ENCODE measurements at regions not wholly inside any gene's neighbourhood (a gene's known extent, or its start where the extent isn't known, plus 50 kb on each side); places are given as distances from the start of the nearest gene placed in this dataset.

GRCh38 chr3:168443965-168444364, 348.2 kb upstream of the GOLIM4 start:
- no peak for DNase-seq (ENCODE audit: low spot score)
- no peak for TF ChIP-seq CTCF (IDR thresholded peaks at IDR 0.05)
- no peak overlapping the region for H3K4me3 ChIP-seq
- H3K27ac ChIP-seq, result no peak overlapping the region

DNA sequence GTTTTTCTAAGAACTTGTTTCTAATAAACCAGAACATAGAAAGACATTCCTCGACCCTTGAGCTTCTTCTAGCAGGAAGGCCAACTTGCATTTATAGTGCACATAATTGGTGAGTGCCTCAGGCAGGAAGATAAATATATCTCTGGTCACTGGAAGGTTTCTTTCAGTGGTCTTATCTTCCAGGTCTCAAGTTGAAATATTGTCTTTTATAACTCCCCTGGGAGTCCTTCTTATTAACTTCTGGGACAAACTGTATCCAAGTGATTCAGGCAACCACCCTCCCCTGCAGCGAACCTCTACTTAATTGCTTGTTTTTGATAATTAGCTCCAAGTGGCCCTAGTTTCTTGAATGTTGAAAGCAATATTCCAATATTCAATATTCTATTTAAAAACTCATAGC, 346.8 kb upstream of the GOLIM4 start:
- Histone ChIP-seq H3K27ac (no peak overlapping the region), H3K4me3 (no peak overlapping the region)
- no peak for TF ChIP-seq CTCF (IDR thresholded peaks at IDR 0.05)
- DNase-seq (ENCODE audit: low spot score), result no peak

DNA sequence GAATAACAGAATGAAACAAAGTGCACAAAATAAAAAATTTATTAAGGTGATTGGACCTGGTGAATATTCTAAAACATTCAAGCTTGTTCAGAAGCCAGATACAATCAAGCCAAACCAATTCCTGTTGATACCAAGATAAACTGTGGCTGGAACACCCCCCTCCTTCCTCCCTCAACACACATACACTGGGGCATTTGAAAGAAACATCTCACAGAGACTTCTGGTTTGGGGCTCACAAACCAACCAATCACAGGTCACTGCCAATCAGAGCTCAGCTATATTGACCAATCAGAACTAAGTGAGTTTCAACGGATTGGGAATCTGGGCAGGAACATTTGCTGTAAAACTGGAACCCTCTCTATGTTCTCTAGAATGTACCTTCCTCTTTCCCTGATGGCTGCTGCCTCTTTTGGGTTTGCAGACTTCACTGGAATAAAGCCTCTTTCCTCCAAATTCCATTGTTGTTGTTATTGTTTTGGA, 340.6 kb upstream of the GOLIM4 start:
- Histone ChIP-seq H3K4me3 (no peak overlapping the region), H3K27ac (no peak overlapping the region)
- no peak for TF ChIP-seq CTCF (IDR thresholded peaks at IDR 0.05)
- DNase-seq (ENCODE audit: low spot score), result no peak

DNA sequence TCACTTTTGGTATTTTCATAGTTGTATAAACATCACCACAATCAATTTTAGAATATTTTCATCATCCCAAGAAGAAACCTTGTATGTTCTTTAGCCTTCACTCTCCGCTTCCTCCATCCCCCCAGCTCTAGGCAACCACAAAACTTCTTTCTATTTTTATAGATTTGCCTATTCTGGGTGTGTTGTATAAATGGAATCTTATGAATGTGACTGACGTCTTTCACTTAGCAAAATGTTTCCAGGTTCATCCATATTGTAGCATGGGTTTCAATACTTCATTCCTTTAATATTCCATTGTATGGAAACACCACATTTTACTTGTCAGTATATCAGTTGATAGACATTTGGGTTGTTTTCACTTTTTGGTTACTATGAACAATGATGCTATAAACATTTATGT, 335.8 kb upstream of the GOLIM4 start:
- no peak overlapping the region for H3K27ac ChIP-seq
- no peak for TF ChIP-seq CTCF (IDR thresholded peaks at IDR 0.05)
- no peak for DNase-seq (ENCODE audit: low spot score)
- no peak overlapping the region for H3K4me3 ChIP-seq

DNA sequence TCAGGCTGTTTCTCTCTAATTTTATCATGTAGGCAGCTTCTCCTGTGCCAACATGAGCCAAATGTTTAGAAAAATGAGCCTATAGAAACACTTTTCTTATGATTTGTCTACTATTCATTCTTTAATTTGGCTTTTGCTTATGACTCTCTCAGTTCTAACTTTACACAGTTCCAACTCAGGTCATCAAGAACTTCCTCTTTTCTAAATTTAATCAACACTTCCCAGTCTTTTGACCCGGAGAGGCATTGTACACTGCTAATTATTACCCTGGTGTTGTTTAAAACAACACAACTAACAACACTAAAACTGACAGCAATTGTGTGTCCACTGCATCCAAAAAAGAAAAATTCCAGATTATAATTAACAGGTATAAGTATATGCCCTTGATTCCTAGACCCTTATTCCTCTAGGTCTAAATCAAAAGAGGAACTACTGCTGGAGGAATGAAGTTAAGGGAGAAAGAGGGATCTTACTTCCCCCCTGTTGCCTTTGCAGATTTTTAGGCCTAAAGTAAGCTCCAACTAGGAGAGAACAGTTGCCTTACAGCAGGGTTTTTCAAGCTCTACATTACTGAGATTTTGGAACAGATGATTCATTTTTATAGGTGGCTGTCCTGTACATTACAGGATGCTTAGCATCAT, 332.2 kb upstream of the GOLIM4 start:
- no peak overlapping the region for H3K4me3 ChIP-seq

DNA sequence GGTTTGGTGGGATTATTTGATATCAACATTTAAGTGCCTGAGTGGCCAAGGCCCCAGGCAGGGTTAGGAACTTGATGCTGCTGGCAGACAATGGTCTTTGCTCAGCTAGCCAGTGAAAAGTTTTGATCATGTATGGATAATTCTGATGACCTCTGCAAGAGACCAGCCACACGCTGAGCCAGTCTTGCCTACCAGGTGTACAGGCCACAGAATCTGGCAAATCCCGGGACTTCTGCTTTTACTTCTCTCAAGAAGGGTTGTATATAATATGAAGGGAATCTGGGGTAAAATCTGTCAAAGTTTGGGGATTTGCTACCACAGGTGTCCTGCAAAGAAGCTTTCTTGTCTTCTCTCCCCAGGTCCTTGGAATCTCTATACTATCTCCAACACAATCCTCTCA, 331.4 kb upstream of the GOLIM4 start:
- DNase-seq (ENCODE audit: low spot score), result no peak
- no peak overlapping the region for H3K4me3 ChIP-seq
- TF ChIP-seq CTCF (IDR thresholded peaks at IDR 0.05), result no peak
- H3K27ac ChIP-seq, result no peak overlapping the region

More for the DNA sequence above, 332.2 kb upstream of the GOLIM4 start:
- H3K27ac ChIP-seq, result no peak overlapping the region
- TF ChIP-seq CTCF (IDR thresholded peaks at IDR 0.05), result no peak
- DNase-seq (ENCODE audit: low spot score), result no peak

DNA sequence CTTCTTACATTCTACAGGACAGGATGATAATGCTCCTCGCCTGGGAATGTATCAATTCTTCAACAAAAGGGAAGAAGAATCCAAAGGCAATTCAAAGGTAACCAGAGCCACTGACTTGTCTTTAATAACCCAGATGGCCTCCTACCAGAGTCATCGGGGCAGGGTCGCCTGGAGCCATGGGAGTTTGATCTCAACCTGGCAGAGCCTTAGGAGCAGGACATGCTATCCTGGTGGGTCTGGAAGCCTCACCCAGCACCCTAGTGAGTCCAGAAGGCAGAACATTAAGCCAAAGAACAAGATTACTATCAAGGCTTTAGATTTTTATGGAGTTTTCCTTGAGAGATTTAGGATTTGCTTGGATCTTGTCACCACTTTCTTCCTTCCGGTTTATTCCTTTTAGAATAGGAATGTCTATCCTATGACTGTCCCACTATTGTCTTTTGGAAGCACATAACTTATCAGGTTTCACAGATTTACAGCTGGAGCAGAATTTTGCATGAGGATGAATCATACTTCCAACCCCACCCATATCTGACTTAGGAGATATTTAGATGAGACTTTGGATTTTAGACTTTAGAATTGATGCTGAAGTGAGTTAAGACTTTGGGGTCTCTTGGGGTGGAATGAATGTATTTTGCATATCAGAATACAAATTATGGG, 330.3 kb upstream of the GOLIM4 start:
- no peak for TF ChIP-seq CTCF (IDR thresholded peaks at IDR 0.05)
- Histone ChIP-seq H3K4me3 (no peak overlapping the region), H3K27ac (no peak overlapping the region)
- DNase-seq (ENCODE audit: low spot score), result no peak

Measured in coronary artery (tissue), 2 donors.